MM.1S (cell line): ENCODE measurements at regions not wholly inside any gene's neighbourhood (a gene's known extent, or its start where the extent isn't known, plus 50 kb on each side); places are given as distances from the start of the nearest gene placed in this dataset.

Experiments
- EZH2 ChIP-seq: fragments of 300-600 bp; sonication (generic); optimal IDR thresholded peaks from 2 replicates; pipeline ENCODE3; 2017; ENCODE audit warnings: low read depth, mild to moderate bottlenecking, antibody characterized with exemption, low read length, mixed read lengths
- TF ChIP-seq, protein P1 (sequence below): fragments of 300-600 bp; sonication (generic); IDR thresholded peaks from 2 replicates; pipeline ENCODE4 v1.5.1; 2016; ENCODE audit warnings: antibody characterized with exemption, low read length, mixed read lengths

GRCh38 chr16:54412037-54412436, 125.5 kb upstream of the IRX3 start:
- TF ChIP-seq, protein P1, sequence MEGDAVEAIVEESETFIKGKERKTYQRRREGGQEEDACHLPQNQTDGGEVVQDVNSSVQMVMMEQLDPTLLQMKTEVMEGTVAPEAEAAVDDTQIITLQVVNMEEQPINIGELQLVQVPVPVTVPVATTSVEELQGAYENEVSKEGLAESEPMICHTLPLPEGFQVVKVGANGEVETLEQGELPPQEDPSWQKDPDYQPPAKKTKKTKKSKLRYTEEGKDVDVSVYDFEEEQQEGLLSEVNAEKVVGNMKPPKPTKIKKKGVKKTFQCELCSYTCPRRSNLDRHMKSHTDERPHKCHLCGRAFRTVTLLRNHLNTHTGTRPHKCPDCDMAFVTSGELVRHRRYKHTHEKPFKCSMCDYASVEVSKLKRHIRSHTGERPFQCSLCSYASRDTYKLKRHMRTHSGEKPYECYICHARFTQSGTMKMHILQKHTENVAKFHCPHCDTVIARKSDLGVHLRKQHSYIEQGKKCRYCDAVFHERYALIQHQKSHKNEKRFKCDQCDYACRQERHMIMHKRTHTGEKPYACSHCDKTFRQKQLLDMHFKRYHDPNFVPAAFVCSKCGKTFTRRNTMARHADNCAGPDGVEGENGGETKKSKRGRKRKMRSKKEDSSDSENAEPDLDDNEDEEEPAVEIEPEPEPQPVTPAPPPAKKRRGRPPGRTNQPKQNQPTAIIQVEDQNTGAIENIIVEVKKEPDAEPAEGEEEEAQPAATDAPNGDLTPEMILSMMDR = no peak
- no peak for TF ChIP-seq EZH2
